Progenitor cell of endocrine pancreas (in vitro differentiated cells): ENCODE measurements at regions not wholly inside any gene's neighbourhood (a gene's known extent, or its start where the extent isn't known, plus 50 kb on each side); places are given as distances from the start of the nearest gene placed in this dataset.

ENCODE experiments used
- DNase-seq: peaks from one replicate; pipeline ENCODE4 v3.0.0; 2021; ENCODE audit warnings: low spot score; ENCODE audit not compliant: unreplicated experiment
- H3K27ac Mint-ChIP-seq: 2 replicates; pipeline ENCODE4 v1.8.0; 2021; ENCODE audit warnings: mild to moderate bottlenecking, moderate library complexity, mixed read lengths
- H3K27me3 Mint-ChIP-seq: 2 replicates; pipeline ENCODE4 v1.8.0; 2021; ENCODE audit warnings: mixed read lengths
- H3K36me3 Mint-ChIP-seq: 2 replicates; pipeline ENCODE4 v1.8.0; 2022; ENCODE audit warnings: mixed read lengths; ENCODE audit not compliant: insufficient read depth
- H3K4me1 Mint-ChIP-seq: 2 replicates; pipeline ENCODE4 v1.8.0; 2021; ENCODE audit warnings: low read depth, mixed read lengths
- H3K4me3 Mint-ChIP-seq: 2 replicates; pipeline ENCODE4 v1.8.0; 2021; ENCODE audit warnings: low read depth, mild to moderate bottlenecking, moderate library complexity, mixed read lengths
- H3K9me3 Mint-ChIP-seq: 2 replicates; pipeline ENCODE4 v1.8.0; 2021; ENCODE audit warnings: low read depth, mixed read lengths
- CTCF ChIP-seq: fragments of 200-600 bp; sonication (generic); IDR thresholded peaks from one replicate; pipeline ENCODE4 v1.5.0; 2021; ENCODE audit warnings: antibody characterized with exemption, mild to moderate bottlenecking; ENCODE audit not compliant: unreplicated experiment

- TF ChIP-seq CTCF: no peak
- no peak for DNase-seq
- H3K9me3 Mint-ChIP-seq: peaks cover 40% of the 10 kb centered on the region
- H3K4me3 Mint-ChIP-seq: no peak overlapping the region
- H3K27ac Mint-ChIP-seq: no peak overlapping the region
- H3K4me1 Mint-ChIP-seq: no peaks in the 10 kb centered on the region
- H3K36me3 Mint-ChIP-seq: peaks cover 7% of the 10 kb centered on the region
- H3K27me3 Mint-ChIP-seq: no peaks in the 10 kb centered on the region
Observed at GRCh38 chr5:33166948-33167347, 273.8 kb upstream of the TARS1 start.

GRCh38 chr5:33167541-33167940 is 273.2 kb upstream of the TARS1 start:
- Mint-ChIP-seq H3K9me3 (peaks cover 36% of the 10 kb centered on the region), H3K4me1 (no peaks in the 10 kb centered on the region), H3K27ac (no peak overlapping the region), H3K4me3 (no peak overlapping the region), H3K36me3 (peaks cover 7% of the 10 kb centered on the region), H3K27me3 (no peaks in the 10 kb centered on the region)
- no peak for DNase-seq
- TF ChIP-seq CTCF: no peak

GRCh38 chr5:33170411-33170810 is 270.4 kb upstream of the TARS1 start:
- Mint-ChIP-seq H3K9me3 (peaks cover 23% of the 10 kb centered on the region), H3K27ac (no peak overlapping the region), H3K4me3 (no peak overlapping the region), H3K27me3 (no peaks in the 10 kb centered on the region), H3K36me3 (peaks cover 4% of the 10 kb centered on the region), H3K4me1 (no peaks in the 10 kb centered on the region)
- no peak for TF ChIP-seq CTCF
- no peak for DNase-seq

- H3K27ac Mint-ChIP-seq: no peak overlapping the region
- H3K4me1 Mint-ChIP-seq: no peaks in the 10 kb centered on the region
- DNase-seq: no peak
- H3K27me3 Mint-ChIP-seq: no peaks in the 10 kb centered on the region
- H3K4me3 Mint-ChIP-seq: no peak overlapping the region
- no peak for TF ChIP-seq CTCF
- H3K36me3 Mint-ChIP-seq: peaks cover 2% of the 10 kb centered on the region
- peaks cover 14% of the 10 kb centered on the region for H3K9me3 Mint-ChIP-seq
Observed at GRCh38 chr5:33174383-33174782, 266.4 kb upstream of the TARS1 start.

- Mint-ChIP-seq H3K27ac (no peak overlapping the region), H3K27me3 (no peaks in the 10 kb centered on the region), H3K4me3 (no peak overlapping the region), H3K36me3 (no peaks in the 10 kb centered on the region), H3K9me3 (no peaks in the 10 kb centered on the region), H3K4me1 (peaks cover 5% of the 10 kb centered on the region)
- DNase-seq: no peak
- TF ChIP-seq CTCF: no peak
Observed at GRCh38 chr5:33179301-33179700, 261.5 kb upstream of the TARS1 start.
